Fibroblast of pulmonary artery (primary cell): ENCODE measurements at regions not wholly inside any gene's neighbourhood (a gene's known extent, or its start where the extent isn't known, plus 50 kb on each side); places are given as distances from the start of the nearest gene placed in this dataset.

Experiments used
- DNase-seq: peaks from one replicate; pipeline ENCODE4 v3.0.0-alpha.2; 2010; ENCODE audit warnings: low read depth
- H3K4me3 ChIP-seq: replicated peaks from 2 replicates; pipeline ENCODE4 v1.5.1; 2011; ENCODE audit warnings: low read depth, mild to moderate bottlenecking, control low read depth, low read length, moderate library complexity
- TF ChIP-seq, protein P1 (sequence below): IDR thresholded peaks from 2 replicates; pipeline ENCODE4 v1.5.1; 2011; ENCODE audit warnings: mild to moderate bottlenecking, control low read depth, low read length, inconsistent platforms; ENCODE audit errors: missing control alignments

DNA sequence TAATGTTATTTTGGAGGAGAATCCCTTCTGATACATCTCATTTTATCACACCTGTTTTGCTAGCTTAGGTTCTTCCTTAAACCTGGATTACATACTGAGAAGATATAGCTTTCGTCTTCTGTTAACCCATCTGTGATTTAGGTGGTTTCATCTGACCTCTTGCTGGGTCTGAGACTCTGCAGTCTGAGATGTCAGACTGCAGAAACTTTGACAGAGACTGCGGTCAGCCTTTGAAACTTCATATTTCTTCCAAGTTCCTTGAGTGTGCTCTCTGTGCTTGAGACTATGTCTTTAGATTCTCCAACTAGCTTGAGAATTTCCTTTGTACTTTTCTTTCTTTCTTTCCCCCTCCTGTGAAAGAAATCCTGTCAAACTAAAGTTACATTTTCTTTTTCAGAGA lies 196.4 kb upstream of the MPHOSPH6 start:
- no peak overlapping the region for H3K4me3 ChIP-seq
- TF ChIP-seq, protein P1, sequence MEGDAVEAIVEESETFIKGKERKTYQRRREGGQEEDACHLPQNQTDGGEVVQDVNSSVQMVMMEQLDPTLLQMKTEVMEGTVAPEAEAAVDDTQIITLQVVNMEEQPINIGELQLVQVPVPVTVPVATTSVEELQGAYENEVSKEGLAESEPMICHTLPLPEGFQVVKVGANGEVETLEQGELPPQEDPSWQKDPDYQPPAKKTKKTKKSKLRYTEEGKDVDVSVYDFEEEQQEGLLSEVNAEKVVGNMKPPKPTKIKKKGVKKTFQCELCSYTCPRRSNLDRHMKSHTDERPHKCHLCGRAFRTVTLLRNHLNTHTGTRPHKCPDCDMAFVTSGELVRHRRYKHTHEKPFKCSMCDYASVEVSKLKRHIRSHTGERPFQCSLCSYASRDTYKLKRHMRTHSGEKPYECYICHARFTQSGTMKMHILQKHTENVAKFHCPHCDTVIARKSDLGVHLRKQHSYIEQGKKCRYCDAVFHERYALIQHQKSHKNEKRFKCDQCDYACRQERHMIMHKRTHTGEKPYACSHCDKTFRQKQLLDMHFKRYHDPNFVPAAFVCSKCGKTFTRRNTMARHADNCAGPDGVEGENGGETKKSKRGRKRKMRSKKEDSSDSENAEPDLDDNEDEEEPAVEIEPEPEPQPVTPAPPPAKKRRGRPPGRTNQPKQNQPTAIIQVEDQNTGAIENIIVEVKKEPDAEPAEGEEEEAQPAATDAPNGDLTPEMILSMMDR: no peak
- DNase-seq: no peak

DNA sequence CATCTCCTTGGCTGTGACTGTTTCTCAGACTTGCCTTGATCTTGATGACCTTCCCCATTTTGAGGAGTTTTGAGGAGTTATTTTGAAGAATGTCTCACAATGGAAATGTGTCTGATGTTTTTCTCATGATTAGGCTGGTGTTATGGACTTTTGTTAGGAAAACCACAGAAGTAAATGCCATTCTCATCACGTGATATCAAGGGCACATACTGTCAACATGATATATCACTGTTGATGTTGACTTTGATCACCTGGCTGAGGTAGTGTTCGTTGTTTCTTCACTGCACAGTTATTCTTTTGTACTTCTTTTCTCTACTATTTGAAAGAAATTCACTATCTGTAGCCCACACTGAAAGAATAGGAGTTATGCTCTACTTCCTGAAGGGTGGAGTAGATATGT lies 194.7 kb upstream of the MPHOSPH6 start:
- H3K4me3 ChIP-seq: no peak overlapping the region
- TF ChIP-seq, protein P1: no peak
- DNase-seq: no peak

DNA sequence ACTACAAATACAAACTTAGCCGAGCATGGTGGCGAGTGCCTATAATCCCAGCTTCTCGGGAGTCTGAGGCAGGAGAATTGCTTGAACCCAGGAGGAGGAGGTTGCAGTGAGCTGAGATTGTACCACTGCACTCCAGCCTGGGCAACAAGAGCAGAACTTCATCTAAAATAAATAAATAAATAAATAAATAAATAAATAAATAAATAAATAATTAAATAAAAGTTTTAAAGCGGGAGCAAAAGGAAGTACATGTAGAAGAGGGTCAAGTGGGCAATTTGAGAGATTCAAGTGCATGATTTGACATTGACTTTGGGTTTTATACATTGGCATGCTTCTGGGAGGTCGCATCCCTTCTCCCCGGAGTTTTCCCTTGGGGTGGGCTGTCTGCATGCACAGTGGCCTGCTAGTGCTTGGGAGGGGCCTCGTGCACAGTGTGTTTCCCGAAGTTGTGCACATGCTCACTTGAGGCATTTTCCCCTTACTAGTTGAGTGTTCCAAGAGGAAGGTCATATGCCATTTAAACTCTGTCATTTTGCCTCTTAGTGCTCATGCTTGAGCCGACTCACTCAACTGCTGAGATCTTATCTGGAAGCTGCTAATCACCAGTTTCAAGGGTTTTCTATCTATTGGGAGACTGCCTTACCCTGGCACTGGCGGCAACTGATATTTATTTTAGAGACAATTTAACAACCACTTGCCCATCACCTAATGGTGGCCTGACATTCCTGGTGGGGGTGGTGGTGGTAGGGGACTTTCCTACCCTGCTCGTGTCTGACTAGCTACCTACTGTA lies 193.2 kb upstream of the MPHOSPH6 start:
- DNase-seq: no peak
- no peak overlapping the region for H3K4me3 ChIP-seq
- TF ChIP-seq, protein P1: no peak

DNA sequence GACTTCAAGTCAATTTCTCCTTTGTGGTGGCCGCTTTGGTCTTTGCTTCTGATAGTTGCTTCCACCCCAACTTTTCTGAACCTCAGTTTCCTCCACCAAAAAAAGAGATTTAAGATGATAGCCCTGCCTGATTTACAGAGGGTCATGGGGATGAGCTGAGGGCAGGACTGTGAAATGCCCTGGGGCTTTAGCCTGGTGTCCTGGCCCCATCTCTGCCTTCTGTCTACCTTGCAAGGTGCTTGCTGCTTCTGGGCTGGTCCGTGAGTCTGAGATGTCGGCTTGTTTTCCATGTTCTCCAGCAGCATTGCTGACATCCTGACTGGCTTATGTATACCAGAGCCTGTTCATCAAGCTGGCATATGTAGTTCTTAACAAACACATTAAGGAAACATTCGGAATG lies 191.9 kb upstream of the MPHOSPH6 start:
- no peak for DNase-seq
- H3K4me3 ChIP-seq: no peak overlapping the region
- TF ChIP-seq, protein P1: no peak

DNA sequence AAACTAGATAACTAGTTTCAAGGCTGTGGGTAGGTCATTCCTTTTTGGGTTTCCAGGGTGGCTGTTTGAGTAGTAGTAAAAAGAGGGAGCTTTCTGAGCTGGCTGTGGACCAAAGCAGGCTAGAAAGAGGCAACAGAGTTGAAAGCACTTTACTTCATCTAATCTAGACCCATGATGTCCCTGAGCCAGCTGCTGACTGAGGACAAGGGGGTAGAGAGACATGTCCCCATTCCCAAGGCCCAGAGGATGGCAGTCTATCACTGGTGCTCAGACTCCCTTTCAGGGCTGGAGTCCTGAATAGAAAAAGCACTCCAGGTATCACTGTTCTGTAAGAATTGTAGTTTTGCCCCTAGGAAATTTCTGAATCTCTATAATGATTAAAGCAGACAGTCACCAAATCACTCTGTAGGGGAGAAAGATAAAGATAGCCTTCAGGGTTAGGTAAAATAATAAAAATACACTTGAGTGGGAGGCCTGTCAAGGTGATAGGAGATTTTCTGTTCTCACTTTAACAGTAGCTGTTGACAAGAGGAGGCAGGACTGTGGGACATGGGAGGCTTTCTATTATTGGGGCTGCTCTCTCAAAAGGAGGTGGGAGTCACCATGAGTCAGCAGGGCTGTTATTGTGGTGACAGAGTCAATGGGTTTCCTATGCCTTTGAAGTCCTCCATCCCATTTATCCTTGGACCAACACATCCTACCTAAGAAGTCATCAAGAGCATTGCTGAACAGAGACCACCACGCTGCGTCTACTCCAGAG lies 190.2 kb upstream of the MPHOSPH6 start:
- TF ChIP-seq, protein P1: no peak

DNA sequence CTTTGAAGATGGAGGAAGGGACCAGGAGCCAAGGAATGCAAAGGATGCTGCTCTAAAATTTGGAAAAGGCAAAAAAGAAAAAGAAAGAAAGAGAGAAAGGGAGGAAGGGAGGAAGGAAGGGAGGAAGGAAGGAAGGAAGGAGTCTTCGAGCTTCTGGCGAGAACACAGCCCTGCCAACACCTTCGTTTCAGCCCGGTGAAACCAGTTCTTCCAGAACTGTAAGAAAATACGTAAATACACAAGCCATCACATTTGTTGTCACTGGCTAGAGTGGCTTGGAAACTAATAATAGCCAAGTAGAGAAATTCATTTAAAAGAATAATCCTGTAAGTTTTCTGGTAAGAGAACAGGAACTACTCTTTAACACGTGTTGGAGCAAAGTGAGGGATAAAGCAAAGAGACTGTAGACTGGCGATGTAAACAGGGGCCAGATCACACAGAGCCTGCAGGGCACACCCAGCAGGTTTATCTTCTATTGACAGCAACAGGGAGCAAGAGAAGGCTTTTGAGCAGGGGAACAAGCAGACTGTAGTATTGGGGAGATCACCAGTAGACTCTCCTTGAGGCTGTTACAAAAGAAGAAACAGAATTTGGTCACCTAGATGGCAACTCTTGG lies 188.7 kb upstream of the MPHOSPH6 start:
- no peak for DNase-seq
- H3K4me3 ChIP-seq: no peak overlapping the region
- TF ChIP-seq, protein P1: no peak

More for the DNA sequence above, 190.2 kb upstream of the MPHOSPH6 start:
- DNase-seq: no peak
- no peak overlapping the region for H3K4me3 ChIP-seq
